HUES48 (cell line): ENCODE measurements at regions not wholly inside any gene's neighbourhood (a gene's known extent, or its start where the extent isn't known, plus 50 kb on each side); places are given as distances from the start of the nearest gene placed in this dataset.

ENCODE experiments used
- H3K27ac ChIP-seq: one replicate; pipeline ENCODE4 v1.7.0; 2013; ENCODE audit warnings: low read depth, low read length, inconsistent platforms
- H3K27me3 ChIP-seq: 2 replicates; pipeline ENCODE4 v1.6.1; 2013; ENCODE audit warnings: mild to moderate bottlenecking, low read length; ENCODE audit not compliant: control insufficient read depth, insufficient read depth
- H3K36me3 ChIP-seq: 2 replicates; pipeline ENCODE4 v1.6.1; 2013; ENCODE audit warnings: low read length; ENCODE audit not compliant: control insufficient read depth, insufficient read depth
- H3K4me1 ChIP-seq: 2 replicates; pipeline ENCODE4 v1.6.1; 2013; ENCODE audit warnings: mild to moderate bottlenecking, low read length; ENCODE audit not compliant: control insufficient read depth, insufficient read depth
- H3K4me3 ChIP-seq: 2 replicates; pipeline ENCODE4 v1.5.1; 2013; ENCODE audit warnings: mild to moderate bottlenecking, low read depth, low read length
- H3K9ac ChIP-seq: 2 replicates; pipeline ENCODE4 v1.6.1; 2013; ENCODE audit warnings: mild to moderate bottlenecking, low read depth, low read length, moderate library complexity
- H3K9me3 ChIP-seq: 2 replicates; pipeline ENCODE4 v1.6.1; 2013; ENCODE audit warnings: low read length; ENCODE audit not compliant: control insufficient read depth, insufficient read depth

DNA sequence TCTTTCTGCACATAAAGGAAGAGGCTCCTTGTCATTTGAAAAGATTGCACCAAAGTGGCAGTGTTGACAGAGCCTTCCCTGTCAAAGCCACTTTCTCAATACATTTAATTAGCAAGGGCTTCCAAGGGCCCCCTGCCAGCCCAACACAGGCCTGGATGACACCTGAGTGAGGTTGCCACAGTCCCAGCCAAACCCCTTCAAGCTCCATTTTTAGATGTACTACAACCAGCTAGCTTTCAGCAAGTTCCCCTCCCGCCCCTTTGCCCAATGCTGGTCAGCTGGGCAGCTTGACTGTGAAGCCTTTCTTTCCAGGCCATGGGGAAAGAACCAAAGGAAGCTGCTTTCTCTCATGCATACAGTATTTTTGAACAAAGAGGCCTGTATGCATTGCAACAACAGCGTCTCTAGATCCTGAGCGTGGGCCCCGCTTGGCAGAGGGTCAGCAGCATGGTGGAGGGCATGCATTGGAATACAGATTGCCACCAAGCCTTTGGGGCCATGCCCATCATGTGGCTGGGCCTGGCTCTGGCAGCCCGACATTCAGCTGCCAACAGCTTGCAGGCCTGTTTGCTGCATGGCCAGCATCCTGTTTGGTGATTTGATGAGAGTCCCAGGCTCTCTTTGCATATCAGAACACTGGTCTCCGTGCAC, 261.1 kb upstream of the GATB start:
- Histone ChIP-seq H3K9ac (no peak overlapping the region), H3K4me1 (no peaks in the 10 kb centered on the region; the same call in 1 of the 2 replicates), H3K27ac (no peak overlapping the region), H3K27me3 (no peaks in the 10 kb centered on the region), H3K9me3 (no peaks in the 10 kb centered on the region), H3K36me3 (no peaks in the 10 kb centered on the region), H3K4me3 (no peak overlapping the region)

DNA sequence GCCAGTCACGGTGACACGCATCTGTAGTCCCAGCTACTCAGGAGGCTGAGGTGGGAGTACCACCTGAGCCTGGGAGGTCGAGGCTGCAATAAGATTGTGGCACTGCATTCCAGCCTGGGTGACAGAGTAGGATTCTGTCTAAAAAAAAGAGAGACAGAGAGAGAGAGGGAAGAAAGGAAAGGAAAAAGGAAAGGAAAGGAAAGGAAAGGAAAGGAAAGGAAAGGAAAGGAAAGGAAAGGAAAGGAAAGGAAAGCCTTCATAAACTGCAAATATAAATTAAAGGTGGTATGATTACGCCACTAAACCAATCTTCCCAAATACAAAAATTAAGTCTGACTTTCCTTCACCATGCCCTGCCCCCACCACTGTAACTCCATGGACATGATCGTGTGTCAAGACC, 259.3 kb upstream of the GATB start:
- Histone ChIP-seq H3K9me3 (no peaks in the 10 kb centered on the region), H3K4me1 (no peaks in the 10 kb centered on the region), H3K9ac (no peak overlapping the region), H3K36me3 (no peaks in the 10 kb centered on the region), H3K4me3 (no peak overlapping the region), H3K27me3 (no peaks in the 10 kb centered on the region), H3K27ac (no peak overlapping the region)

DNA sequence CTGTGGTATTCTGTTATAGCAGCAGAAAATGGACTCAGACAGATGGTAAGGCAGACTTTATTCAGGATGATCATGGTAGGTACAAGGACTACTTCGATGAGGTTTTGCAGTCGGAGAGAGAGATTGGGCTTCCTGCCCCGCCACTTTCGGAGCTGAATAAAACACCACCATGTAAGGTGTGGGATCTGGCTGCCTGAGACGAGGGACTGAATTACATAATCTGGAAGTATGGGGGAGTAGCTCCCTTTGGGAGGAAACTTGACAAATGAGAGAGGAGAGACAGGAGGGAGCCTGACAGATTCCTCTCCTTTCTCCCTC, 255.5 kb upstream of the GATB start:
- H3K9ac ChIP-seq = no peak overlapping the region

DNA sequence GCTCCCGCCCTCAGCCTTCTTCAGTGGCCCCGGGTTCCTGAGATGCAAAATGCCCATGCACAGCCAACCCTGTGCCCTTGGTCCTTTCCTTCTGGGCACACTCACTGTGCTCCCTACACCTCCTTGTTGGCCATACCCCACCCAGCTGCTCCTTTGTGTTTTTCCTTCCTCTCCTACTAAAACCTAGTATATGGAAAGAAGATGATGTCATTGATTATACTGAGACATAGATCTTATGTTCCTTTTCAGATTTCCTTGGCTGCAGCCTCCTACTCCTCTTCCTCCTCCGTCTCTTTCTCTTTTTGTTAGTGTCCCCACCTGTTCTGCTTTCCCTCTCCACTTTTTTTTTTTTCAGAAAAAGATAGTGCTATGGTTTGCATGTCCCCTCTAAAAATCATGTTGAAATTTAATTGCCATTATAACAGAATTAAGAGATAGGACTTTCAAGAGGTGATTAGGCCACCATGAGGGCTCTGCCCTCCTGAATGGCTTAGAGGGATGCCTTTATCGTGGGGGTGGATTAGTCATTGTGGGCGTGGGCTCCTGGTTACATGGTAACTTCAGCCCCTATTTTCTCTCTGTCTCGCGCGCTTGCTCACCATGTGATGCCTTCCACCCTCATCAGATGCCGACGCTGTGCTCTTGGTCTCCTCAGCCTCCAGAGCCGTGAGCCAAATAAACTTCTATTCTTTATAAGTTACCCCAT, 254.9 kb upstream of the GATB start:
- H3K9ac ChIP-seq = no peak overlapping the region
- H3K27me3 ChIP-seq = no peaks in the 10 kb centered on the region
- H3K36me3 ChIP-seq = no peaks in the 10 kb centered on the region
- no peak overlapping the region for H3K27ac ChIP-seq
- no peak overlapping the region for H3K4me3 ChIP-seq
- peaks cover 4% of the 10 kb centered on the region; the same call in 1 of the 2 replicates for H3K9me3 ChIP-seq
- peaks cover 2% of the 10 kb centered on the region; the same call in 1 of the 2 replicates for H3K4me1 ChIP-seq

More for the DNA sequence above, 255.5 kb upstream of the GATB start:
- Histone ChIP-seq H3K27ac (no peak overlapping the region), H3K9me3 (peaks cover 4% of the 10 kb centered on the region; the same call in 1 of the 2 replicates), H3K4me1 (no peaks in the 10 kb centered on the region), H3K27me3 (no peaks in the 10 kb centered on the region), H3K4me3 (no peak overlapping the region), H3K36me3 (no peaks in the 10 kb centered on the region)

DNA sequence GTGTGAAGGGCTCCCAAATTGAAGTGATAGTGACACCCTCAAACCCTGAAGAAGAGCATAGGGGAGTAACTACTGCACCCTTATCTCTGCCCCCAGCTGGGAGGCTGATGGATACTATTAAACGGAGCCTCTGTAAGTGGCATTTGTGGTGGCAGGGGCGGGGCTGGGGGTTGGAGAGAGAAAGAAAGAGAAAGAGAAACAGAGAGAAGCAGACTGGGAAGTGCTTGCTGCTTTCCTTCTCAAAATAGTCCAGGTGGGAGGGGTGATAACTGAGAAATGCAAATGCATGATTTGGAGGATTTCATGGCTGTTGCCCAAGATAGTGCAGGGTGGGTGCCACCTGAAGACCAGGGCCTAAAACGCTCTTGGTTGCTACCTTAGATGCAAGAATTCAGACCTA, 253.5 kb upstream of the GATB start:
- Histone ChIP-seq H3K36me3 (no peaks in the 10 kb centered on the region), H3K9ac (no peak overlapping the region), H3K27ac (no peak overlapping the region), H3K27me3 (no peaks in the 10 kb centered on the region), H3K9me3 (peaks cover 4% of the 10 kb centered on the region; the same call in 1 of the 2 replicates), H3K4me3 (no peak overlapping the region), H3K4me1 (peaks cover 17% of the 10 kb centered on the region)

DNA sequence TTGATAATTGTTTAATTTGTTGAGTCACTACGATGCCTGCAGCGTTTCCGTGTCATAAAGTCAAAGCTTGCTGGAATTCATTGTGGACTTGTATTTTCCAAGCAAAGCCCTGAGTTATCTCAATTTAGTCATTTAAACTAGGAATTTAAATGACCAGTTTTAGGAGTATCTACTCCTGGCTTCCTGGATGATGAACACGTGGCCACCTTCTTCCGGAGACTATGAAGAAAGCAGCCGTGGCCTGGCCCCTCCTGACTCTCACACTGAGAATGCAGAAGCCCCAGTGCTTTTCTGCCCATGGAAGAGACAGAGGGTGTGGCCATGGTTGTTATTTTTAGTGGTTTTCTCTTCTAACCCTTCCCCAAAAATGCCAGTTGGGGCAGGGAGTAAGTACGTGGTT, 250.7 kb upstream of the GATB start:
- Histone ChIP-seq H3K27me3 (no peaks in the 10 kb centered on the region), H3K27ac (no peak overlapping the region), H3K9ac (no peak overlapping the region), H3K36me3 (no peaks in the 10 kb centered on the region), H3K9me3 (peaks cover 4% of the 10 kb centered on the region; the same call in 1 of the 2 replicates), H3K4me1 (peaks cover 22% of the 10 kb centered on the region), H3K4me3 (no peak overlapping the region)

DNA sequence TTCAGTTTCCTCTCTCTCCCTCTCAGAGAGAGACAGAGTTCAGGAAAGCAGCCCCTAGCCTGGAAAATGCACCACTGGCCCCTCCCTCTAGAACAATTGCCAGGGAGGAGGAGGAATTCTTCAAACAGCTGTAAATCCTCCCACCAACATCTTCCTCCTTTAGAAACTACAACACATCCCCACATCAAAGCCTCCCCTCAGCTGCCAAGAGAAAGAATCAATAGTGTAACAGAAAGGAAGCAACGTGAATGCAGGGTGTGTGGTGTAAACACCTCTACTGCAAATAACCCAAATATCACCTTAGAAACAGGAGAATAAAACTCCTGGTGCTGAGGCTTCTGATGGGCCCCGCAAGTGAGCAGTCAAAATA, 249.9 kb upstream of the GATB start:
- Histone ChIP-seq H3K9me3 (peaks cover 4% of the 10 kb centered on the region; the same call in 1 of the 2 replicates), H3K4me1 (peaks cover 22% of the 10 kb centered on the region), H3K9ac (no peak overlapping the region), H3K4me3 (no peak overlapping the region), H3K27me3 (no peaks in the 10 kb centered on the region), H3K36me3 (no peaks in the 10 kb centered on the region), H3K27ac (no peak overlapping the region)

DNA sequence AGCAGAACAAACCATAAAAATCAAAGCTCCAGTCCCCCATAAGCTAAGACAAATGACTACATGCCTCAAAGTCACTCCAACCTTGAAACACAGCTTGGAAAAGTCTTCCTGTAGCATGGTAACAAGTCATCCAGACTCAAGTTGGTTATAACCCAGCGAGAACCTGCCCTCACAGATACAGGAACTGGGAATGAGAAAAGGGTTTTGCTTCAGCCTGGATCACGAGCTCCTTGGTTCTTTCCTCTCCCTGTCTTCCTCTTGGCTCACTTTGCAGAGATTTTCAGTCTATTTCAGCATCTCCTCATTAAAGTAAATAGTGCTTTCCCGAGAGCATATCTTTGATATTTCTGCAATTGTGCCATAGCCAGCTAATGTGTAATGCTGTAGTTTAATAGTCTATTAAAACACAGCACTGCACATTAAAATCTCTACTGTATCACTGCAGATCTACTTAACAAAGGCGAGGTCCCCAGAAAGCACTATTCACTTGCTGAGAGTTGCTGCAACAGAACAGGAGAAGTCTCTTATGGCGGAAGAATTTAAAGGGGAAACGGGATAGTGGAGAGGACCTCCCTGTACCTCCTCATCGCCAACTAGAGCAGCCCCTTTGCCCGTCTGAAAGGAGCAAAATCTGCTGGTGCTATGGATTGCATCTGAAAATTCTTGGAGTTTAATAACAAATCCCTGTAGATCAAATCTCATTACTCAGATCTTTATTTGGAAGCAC, 249.3 kb upstream of the GATB start:
- Histone ChIP-seq H3K27ac (peak overlapping the region; percentile 3), H3K9ac (no peak overlapping the region), H3K4me1 (peaks cover 22% of the 10 kb centered on the region), H3K4me3 (no peak overlapping the region), H3K9me3 (peaks cover 4% of the 10 kb centered on the region; the same call in 1 of the 2 replicates), H3K27me3 (no peaks in the 10 kb centered on the region), H3K36me3 (no peaks in the 10 kb centered on the region)

DNA sequence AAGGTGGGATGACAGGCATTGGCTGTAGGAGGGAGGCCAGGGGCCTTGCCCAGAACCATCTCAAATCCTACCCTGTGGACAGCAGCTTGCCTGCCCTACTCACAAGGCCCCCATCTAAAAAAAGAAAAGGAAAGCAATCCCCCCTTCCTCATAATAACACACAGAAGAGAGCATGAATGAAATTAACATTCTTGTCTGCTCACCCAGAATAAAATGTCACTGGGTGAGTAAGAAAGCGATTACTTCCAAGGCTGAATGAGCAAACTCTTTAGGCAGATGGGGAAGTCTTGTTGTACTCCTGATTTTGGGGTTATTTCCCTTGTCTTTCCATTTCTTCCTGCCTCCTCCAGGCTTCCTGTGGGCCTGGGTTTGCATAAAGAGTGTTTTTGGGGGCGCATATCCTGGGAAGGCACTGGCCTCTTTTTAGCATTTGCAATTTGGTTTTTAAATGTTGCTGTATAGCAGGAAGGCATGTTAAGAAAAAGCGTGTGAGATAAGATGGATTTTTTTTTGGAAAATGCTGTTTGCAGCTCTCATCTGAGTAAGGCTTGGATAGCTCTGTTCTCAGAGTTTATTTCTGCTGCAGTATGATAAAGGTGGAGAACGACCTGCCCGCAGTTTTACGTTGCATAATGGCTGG, 248.3 kb upstream of the GATB start:
- Histone ChIP-seq H3K27me3 (no peaks in the 10 kb centered on the region), H3K4me3 (no peak overlapping the region), H3K9ac (no peak overlapping the region), H3K36me3 (no peaks in the 10 kb centered on the region), H3K9me3 (peaks cover 4% of the 10 kb centered on the region; the same call in 1 of the 2 replicates), H3K4me1 (peaks cover 22% of the 10 kb centered on the region), H3K27ac (no peak overlapping the region)

DNA sequence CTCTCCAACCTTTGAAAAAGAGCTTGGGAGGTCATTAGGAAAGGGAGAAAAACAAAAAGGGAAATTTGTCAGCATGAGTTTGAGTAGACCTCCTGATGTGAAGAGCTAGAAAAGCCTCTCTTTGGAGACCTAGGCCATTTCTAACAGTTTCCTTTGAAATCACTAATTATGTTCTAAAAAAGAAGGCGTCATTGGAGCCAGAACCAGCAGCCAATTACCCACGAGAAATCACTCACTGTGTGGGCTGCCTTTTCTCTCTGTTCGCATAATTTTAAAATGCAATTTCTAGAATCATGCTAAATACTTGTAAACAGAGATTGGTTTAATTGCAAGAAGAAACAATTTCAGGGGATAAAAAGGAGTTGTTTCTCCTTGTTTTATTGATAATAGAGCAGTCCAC, 246.3 kb upstream of the GATB start:
- no peak overlapping the region for H3K9ac ChIP-seq
- no peak overlapping the region for H3K4me3 ChIP-seq
- no peak overlapping the region for H3K27ac ChIP-seq
- H3K36me3 ChIP-seq = no peaks in the 10 kb centered on the region
- H3K27me3 ChIP-seq = no peaks in the 10 kb centered on the region
- peaks cover 22% of the 10 kb centered on the region for H3K4me1 ChIP-seq
- no peaks in the 10 kb centered on the region for H3K9me3 ChIP-seq

DNA sequence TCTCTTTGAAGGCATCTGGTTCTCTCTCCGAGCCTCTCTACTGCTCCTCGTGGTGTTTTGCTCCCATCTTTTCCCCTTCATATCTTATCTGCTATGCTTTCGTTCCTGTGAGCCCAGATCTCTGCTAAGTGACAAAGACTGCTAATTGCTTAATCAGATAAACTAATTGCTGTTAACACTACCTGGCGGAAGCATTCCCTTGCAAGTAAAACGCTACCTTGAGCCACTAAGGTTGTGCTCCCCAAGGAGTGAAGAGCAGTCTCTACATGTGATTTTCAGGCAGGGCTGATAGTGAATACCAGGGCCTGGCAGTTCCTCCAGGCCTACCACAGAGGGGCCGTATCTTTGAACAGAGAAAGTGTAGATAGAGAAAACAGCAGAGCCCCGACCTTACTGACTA, 244.0 kb upstream of the GATB start:
- Histone ChIP-seq H3K4me3 (no peak overlapping the region), H3K36me3 (no peaks in the 10 kb centered on the region), H3K27me3 (no peaks in the 10 kb centered on the region), H3K9ac (no peak overlapping the region), H3K27ac (no peak overlapping the region), H3K4me1 (peaks cover 11% of the 10 kb centered on the region), H3K9me3 (no peaks in the 10 kb centered on the region)
